HepG2 (cell line): ENCODE measurements at regions not wholly inside any gene's neighbourhood (a gene's known extent, or its start where the extent isn't known, plus 50 kb on each side); places are given as distances from the start of the nearest gene placed in this dataset.

Experiments used
- ARID5B ChIP-seq: IDR thresholded peaks from 2 replicates; pipeline ENCODE4 v1.4.0; 2020; ENCODE audit warnings: mild to moderate bottlenecking, missing genetic modification reagents
- CREB1 ChIP-seq, 2 experiments: fragments of 450-650 bp in 1 of 2; IDR thresholded peaks; 2 replicates each; pipeline ENCODE4 v1.6.1; 2016 to 2017; ENCODE audit warnings: control low read depth in 1 of 2, mild to moderate bottlenecking in 1 of 2, missing compliant biosample characterization in 1 of 2, missing genetic modification characterization in 1 of 2
- HIVEP1 ChIP-seq: sonication (generic); formaldehyde crosslinking; IDR thresholded peaks from 2 replicates; pipeline ENCODE4 v1.4.0; 2020; ENCODE audit warnings: mild to moderate bottlenecking, missing genetic modification reagents
- HNF4A ChIP-seq: sonication (generic); formaldehyde crosslinking; IDR thresholded peaks from 2 replicates; pipeline ENCODE4 v1.4.0; 2020; ENCODE audit warnings: missing genetic modification reagents
- MXD1 ChIP-seq: sonication (generic); formaldehyde crosslinking; IDR thresholded peaks from 2 replicates; pipeline ENCODE4 v1.4.0; 2020; ENCODE audit warnings: mild to moderate bottlenecking, missing genetic modification reagents
- PHF21A ChIP-seq: sonication (generic); formaldehyde crosslinking; IDR thresholded peaks from 2 replicates; pipeline ENCODE4 v1.5.0; 2020; ENCODE audit warnings: mild to moderate bottlenecking, missing genetic modification reagents
- TEF ChIP-seq: sonication (generic); formaldehyde crosslinking; IDR thresholded peaks from 2 replicates; pipeline ENCODE4 v1.5.0; 2020; ENCODE audit warnings: missing genetic modification reagents
- ZBTB38 ChIP-seq: sonication (generic); formaldehyde crosslinking; IDR thresholded peaks from 2 replicates; pipeline ENCODE4 v1.5.1; 2020; ENCODE audit warnings: mild to moderate bottlenecking, missing genetic modification reagents
- ZNF20 ChIP-seq: sonication (generic); formaldehyde crosslinking; IDR thresholded peaks from 2 replicates; pipeline ENCODE4 v1.4.0; 2020; ENCODE audit warnings: mild to moderate bottlenecking, moderate library complexity, missing genetic modification reagents
- ZNF333 ChIP-seq: sonication (generic); formaldehyde crosslinking; IDR thresholded peaks from 2 replicates; pipeline ENCODE4 v1.4.0; 2020; ENCODE audit warnings: mild to moderate bottlenecking, missing genetic modification reagents, borderline replicate concordance
- ZNF644 ChIP-seq: IDR thresholded peaks from 2 replicates; pipeline ENCODE4 v1.6.1; 2016; ENCODE audit warnings: low read depth
- ZNF687 ChIP-seq: sonication (generic); formaldehyde crosslinking; IDR thresholded peaks from 2 replicates; pipeline ENCODE4 v1.5.1; 2020; ENCODE audit warnings: mild to moderate bottlenecking, missing genetic modification reagents, moderate library complexity
- ZNF776 ChIP-seq: sonication (generic); formaldehyde crosslinking; IDR thresholded peaks from 2 replicates; pipeline ENCODE4 v1.4.0; 2020; ENCODE audit warnings: mild to moderate bottlenecking, missing genetic modification reagents
- ZSCAN30 ChIP-seq: sonication (generic); formaldehyde crosslinking; IDR thresholded peaks from 2 replicates; pipeline ENCODE4 v1.5.0; 2020; ENCODE audit warnings: mild to moderate bottlenecking, missing genetic modification reagents
- TF ChIP-seq, protein P1 (sequence below): sonication (generic); formaldehyde crosslinking; IDR thresholded peaks from 2 replicates; pipeline ENCODE4 v1.8.0; 2022; ENCODE audit warnings: mild to moderate bottlenecking, missing genetic modification reagents
- TF ChIP-seq, protein P2 (sequence below): sonication (generic); formaldehyde crosslinking; conservative IDR thresholded peaks from 2 replicates; pipeline ENCODE4 v1.8.0; 2022; ENCODE audit warnings: missing genetic modification reagents

- TF ChIP-seq ARID5B (peak; percentile 65), ZNF20 (CRISPR knock-in tag) (no peak), PHF21A (CRISPR knock-in tag) (peak; percentile 68), ZNF687 (CRISPR knock-in tag) (peak; percentile 86), HIVEP1 (peak; percentile 83), MXD1 (peak; percentile 64; the same call in 1 of the 2 replicates), ZNF333 (CRISPR knock-in tag) (peak; percentile 77; the same call in 1 of the 2 replicates), ZSCAN30 (CRISPR knock-in tag) (no peak), CREB1 (IDR thresholded peaks at IDR 0.05) (no peak), CREB1 (CRISPR knock-in tag; IDR thresholded peaks at IDR 0.05) (no peak), ZBTB38 (CRISPR knock-in tag) (peak; percentile 18; the same call in 1 of the 2 replicates), TEF (CRISPR knock-in tag) (peak; percentile 53; the same call in 1 of the 2 replicates), ZNF644 (CRISPR knock-in tag) (peak; percentile 64; the same call in 1 of the 2 replicates), ZNF776 (CRISPR knock-in tag) (peak; percentile 54; the same call in 1 of the 2 replicates), HNF4A (CRISPR knock-in tag) (peak; percentile 89)
- TF ChIP-seq, protein P1, sequence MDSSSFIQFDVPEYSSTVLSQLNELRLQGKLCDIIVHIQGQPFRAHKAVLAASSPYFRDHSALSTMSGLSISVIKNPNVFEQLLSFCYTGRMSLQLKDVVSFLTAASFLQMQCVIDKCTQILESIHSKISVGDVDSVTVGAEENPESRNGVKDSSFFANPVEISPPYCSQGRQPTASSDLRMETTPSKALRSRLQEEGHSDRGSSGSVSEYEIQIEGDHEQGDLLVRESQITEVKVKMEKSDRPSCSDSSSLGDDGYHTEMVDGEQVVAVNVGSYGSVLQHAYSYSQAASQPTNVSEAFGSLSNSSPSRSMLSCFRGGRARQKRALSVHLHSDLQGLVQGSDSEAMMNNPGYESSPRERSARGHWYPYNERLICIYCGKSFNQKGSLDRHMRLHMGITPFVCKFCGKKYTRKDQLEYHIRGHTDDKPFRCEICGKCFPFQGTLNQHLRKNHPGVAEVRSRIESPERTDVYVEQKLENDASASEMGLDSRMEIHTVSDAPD (CRISPR knock-in tag), result no peak
- TF ChIP-seq, protein P2, sequence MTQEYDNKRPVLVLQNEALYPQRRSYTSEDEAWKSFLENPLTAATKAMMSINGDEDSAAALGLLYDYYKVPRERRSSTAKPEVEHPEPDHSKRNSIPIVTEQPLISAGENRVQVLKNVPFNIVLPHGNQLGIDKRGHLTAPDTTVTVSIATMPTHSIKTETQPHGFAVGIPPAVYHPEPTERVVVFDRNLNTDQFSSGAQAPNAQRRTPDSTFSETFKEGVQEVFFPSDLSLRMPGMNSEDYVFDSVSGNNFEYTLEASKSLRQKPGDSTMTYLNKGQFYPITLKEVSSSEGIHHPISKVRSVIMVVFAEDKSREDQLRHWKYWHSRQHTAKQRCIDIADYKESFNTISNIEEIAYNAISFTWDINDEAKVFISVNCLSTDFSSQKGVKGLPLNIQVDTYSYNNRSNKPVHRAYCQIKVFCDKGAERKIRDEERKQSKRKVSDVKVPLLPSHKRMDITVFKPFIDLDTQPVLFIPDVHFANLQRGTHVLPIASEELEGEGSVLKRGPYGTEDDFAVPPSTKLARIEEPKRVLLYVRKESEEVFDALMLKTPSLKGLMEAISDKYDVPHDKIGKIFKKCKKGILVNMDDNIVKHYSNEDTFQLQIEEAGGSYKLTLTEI, result no peak
These were observed 65.9 kb upstream of the ZNF599 start (continued) for GRCh38 chr19:34838753-34839431.
